Testis (tissue), 2 donors: ENCODE measurements at regions not wholly inside any gene's neighbourhood (a gene's known extent, or its start where the extent isn't known, plus 50 kb on each side); places are given as distances from the start of the nearest gene placed in this dataset.

ENCODE experiments used
- DNase-seq: peaks from one replicate; pipeline ENCODE4 v3.0.0-alpha.2; 2019
- H3K27ac ChIP-seq, 2 donors: fragments of 200-600 bp; sonication (generic); one replicate each; pipeline ENCODE4 v1.5.1; 2019
- H3K27me3 ChIP-seq: fragments of 200-600 bp; sonication (generic); one replicate; pipeline ENCODE4 v1.5.1; 2019
- H3K36me3 ChIP-seq: fragments of 200-600 bp; sonication (generic); one replicate; pipeline ENCODE4 v1.5.1; 2017; ENCODE audit warnings: low read depth; ENCODE audit errors: missing control alignments
- H3K4me1 ChIP-seq: fragments of 200-600 bp; sonication (generic); one replicate; pipeline ENCODE4 v1.5.1; 2019
- H3K4me3 ChIP-seq, 2 donors: fragments of 200-600 bp; sonication (generic); one replicate each; pipeline ENCODE4 v1.5.1; 2017 to 2019
- H3K9me3 ChIP-seq: fragments of 200-600 bp; sonication (generic); one replicate; pipeline ENCODE4 v1.5.1; 2017
- POLR2A ChIP-seq: fragments of 450-650 bp; IDR thresholded peaks from one replicate; pipeline ENCODE4 v1.6.1; 2017; ENCODE audit warnings: antibody characterized with exemption, mild to moderate bottlenecking, moderate library complexity
- WGBS, 2 donors: methylation state at CpG; one replicate each; pipeline ENCODE4 v1.1.5; 2018; 5-methylcytosine and 5-hydroxymethylcytosine counted together
- intact Hi-C: fragments of 100-400 bp; cut with DNase I; formaldehyde crosslinking; loops from one replicate; pipeline ENCODE4 v1.15.1; 2023; ENCODE audit warnings: low total_unique reads
- TF ChIP-seq, protein P1 (sequence below), 3 experiments: fragments of 450-650 bp in 2 of 3; fragments of 200-600 bp in 1 of 3; sonication (generic) in 1 of 3; IDR thresholded peaks; one replicate each; pipeline ENCODE4 v1.5.1; 2016 to 2019; ENCODE audit warnings: antibody characterized with exemption in 3 of 3, mild to moderate bottlenecking in 2 of 3, moderate library complexity in 1 of 3

DNA sequence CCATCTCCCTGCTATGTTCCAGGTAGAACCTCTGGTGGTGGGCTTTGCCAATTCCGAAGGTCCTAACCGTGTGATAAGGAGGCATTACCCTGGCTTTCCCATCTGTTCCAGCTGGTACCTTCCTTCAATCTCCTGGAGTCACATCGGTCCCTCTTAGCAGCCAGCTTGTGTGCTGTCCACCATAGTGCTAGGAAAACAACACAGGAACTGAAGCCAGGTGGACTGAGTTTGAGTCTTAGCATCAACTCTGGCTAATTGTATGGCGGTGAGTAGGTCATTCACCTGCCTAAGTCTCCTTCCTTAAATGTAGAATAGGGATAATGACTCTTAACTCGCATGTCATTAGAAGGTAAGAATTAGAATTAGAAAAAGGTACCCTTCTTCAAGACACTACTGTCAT lies 159.6 kb upstream of the E2F8 start:
- H3K4me1 ChIP-seq, result no peaks in the 10 kb centered on the region
- H3K27me3 ChIP-seq, result no peaks in the 10 kb centered on the region
- DNase-seq, result no peak
- TF ChIP-seq POLR2A, result no peak
- TF ChIP-seq, protein P1, sequence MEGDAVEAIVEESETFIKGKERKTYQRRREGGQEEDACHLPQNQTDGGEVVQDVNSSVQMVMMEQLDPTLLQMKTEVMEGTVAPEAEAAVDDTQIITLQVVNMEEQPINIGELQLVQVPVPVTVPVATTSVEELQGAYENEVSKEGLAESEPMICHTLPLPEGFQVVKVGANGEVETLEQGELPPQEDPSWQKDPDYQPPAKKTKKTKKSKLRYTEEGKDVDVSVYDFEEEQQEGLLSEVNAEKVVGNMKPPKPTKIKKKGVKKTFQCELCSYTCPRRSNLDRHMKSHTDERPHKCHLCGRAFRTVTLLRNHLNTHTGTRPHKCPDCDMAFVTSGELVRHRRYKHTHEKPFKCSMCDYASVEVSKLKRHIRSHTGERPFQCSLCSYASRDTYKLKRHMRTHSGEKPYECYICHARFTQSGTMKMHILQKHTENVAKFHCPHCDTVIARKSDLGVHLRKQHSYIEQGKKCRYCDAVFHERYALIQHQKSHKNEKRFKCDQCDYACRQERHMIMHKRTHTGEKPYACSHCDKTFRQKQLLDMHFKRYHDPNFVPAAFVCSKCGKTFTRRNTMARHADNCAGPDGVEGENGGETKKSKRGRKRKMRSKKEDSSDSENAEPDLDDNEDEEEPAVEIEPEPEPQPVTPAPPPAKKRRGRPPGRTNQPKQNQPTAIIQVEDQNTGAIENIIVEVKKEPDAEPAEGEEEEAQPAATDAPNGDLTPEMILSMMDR (IDR thresholded peaks at IDR 0.05), result no peak
- H3K4me3 ChIP-seq, result no peak overlapping the region
- no peaks in the 10 kb centered on the region for H3K9me3 ChIP-seq
- H3K36me3 ChIP-seq, result no peaks in the 10 kb centered on the region
- WGBS, 2 donors, result 94 to 98% methylated on average over 5 of the region's 5 CpGs
- intact Hi-C loops, result no loop called here
- no peak overlapping the region for H3K27ac ChIP-seq

DNA sequence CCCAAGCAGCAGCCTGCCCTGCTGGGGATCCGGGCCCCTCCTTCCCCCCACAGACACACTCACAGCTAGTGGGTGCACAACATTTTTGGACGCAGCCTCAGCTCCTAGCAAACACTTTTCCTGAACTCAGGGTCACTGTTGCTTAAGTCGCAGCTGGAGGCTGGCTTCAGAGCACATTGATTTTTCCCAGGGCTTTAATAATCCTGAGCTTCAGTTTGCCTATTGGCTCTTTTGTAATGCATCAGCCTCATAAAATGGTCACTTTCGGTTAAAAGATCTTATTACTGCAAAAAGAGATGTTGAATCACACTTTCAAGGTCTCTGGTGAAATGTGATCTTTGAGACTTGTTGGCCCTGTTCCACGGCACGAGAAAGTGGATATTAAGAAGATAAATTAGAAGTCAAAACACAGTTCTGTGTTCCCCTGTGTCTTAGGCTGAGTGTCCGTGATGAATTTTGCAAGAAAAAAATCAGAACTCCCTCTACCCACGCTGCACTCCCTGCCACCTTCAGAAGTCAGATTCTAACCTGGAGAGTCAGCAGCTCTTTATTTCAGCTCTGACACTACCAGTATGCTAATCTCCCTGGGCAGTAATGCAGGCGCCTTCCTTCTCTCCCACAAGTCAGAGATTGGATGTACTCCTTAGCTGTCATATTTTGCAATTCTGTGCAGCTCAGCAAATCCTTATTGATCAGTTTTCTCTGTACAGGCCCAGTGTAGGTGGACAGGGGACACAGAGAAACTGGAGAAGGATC lies 158.2 kb upstream of the E2F8 start:
- Histone ChIP-seq H3K27ac (no peak overlapping the region), H3K4me3 (no peak overlapping the region), H3K36me3 (no peaks in the 10 kb centered on the region), H3K9me3 (no peaks in the 10 kb centered on the region), H3K4me1 (no peaks in the 10 kb centered on the region), H3K27me3 (no peaks in the 10 kb centered on the region)
- WGBS, 2 donors, result 28 to 42% methylated on average over 9 of the region's 9 CpGs
- DNase-seq, result peak; percentile 57
- TF ChIP-seq, protein P1 (IDR thresholded peaks at IDR 0.05), result no peak
- TF ChIP-seq POLR2A, result no peak
- intact Hi-C loops, result no loop called here

DNA sequence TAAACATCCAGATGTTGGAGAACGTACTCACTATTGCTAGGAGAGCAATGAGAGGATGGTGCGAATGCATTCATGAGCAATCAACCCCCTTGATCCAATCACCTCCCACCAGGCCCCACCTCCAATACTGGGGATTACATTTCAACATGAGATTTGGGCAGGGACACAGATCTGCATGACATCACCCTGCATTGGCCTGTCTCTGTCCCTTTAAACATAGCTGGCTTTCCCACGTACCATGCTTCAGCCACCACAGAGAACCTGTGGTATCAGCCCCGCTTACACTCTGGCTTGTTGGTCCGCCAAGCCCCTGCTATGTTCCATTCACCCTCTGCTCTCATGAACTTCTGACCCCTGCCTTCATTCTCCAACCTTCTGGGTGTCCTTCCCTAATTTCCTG lies 157.5 kb upstream of the E2F8 start:
- DNase-seq, result no peak
- no peak for TF ChIP-seq POLR2A
- TF ChIP-seq, protein P1 (IDR thresholded peaks at IDR 0.05), result no peak
- H3K27me3 ChIP-seq, result no peaks in the 10 kb centered on the region
- 83 to 92% methylated on average over 5 of the region's 5 CpGs for WGBS, 2 donors
- no peak overlapping the region for H3K4me3 ChIP-seq
- H3K9me3 ChIP-seq, result no peaks in the 10 kb centered on the region
- no peak overlapping the region for H3K27ac ChIP-seq
- intact Hi-C loops, result no loop called here
- H3K36me3 ChIP-seq, result no peaks in the 10 kb centered on the region
- H3K4me1 ChIP-seq, result no peaks in the 10 kb centered on the region

DNA sequence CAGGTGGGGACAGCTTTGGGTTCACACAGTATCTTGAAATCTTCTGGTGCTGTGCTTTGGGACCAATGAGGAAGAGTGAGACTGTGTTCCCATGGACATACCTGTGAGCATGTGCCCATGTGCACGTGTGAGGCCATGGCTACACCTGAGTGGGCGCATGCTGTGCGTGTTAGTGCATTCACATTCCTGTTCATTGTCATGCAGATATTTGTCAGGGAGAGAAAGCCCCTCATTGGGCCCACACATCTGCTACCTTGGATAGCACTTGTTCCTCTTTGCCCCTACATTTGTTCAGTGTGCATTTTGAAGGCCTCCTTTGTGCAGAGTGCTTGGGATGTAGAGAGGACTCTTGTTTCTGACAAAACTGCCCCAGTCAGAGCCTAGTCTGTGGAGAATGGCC lies 154.3 kb upstream of the E2F8 start:
- Histone ChIP-seq H3K27me3 (no peaks in the 10 kb centered on the region), H3K27ac (no peak overlapping the region), H3K9me3 (no peaks in the 10 kb centered on the region), H3K36me3 (no peaks in the 10 kb centered on the region), H3K4me1 (no peaks in the 10 kb centered on the region), H3K4me3 (no peak overlapping the region)
- intact Hi-C loops, result no loop called here
- no peak for TF ChIP-seq POLR2A
- TF ChIP-seq, protein P1 (IDR thresholded peaks at IDR 0.05), result no peak
- 60 to 67% methylated on average over 3 of the region's 3 CpGs for WGBS, 2 donors
- DNase-seq, result no peak

DNA sequence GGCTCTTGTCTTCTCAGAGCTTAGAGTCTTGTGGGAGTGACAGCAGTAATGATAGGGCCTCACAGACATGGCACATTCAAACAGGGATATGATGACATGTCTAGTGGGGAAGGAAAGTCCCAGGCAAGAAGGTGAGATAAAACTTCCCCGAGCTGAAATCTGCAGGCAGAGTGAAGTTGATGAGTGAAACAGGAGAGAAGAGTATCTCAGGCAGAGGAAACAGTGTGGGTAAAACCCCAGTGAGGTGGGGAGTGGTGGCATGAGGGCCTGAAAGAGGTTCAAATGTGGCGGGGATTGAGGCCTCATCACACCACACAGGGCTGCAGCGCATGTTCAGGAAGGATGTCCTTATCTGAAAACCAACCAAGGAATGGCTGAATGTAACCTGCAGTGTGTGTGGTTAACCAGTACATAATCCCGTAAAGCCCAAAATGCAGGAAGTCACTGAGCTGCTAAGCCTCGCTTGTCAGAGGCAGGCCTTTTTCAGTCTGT lies 153.8 kb upstream of the E2F8 start:
- WGBS, 2 donors, result 82 to 85% methylated on average over 5 of the region's 5 CpGs
- intact Hi-C loops, result no loop called here
- TF ChIP-seq, protein P1 (IDR thresholded peaks at IDR 0.05), result no peak
- TF ChIP-seq POLR2A, result no peak

More for the DNA sequence above, 153.8 kb upstream of the E2F8 start:
- no peak overlapping the region for H3K27ac ChIP-seq
- H3K4me3 ChIP-seq, result no peak overlapping the region
- no peaks in the 10 kb centered on the region for H3K4me1 ChIP-seq
- H3K27me3 ChIP-seq, result no peaks in the 10 kb centered on the region
- no peaks in the 10 kb centered on the region for H3K9me3 ChIP-seq
- H3K36me3 ChIP-seq, result no peaks in the 10 kb centered on the region
- DNase-seq, result no peak
